CD4-positive, alpha-beta T cell treated with Interleukin-1 beta for 1 hour (primary cell): ENCODE measurements at regions not wholly inside any gene's neighbourhood (a gene's known extent, or its start where the extent isn't known, plus 50 kb on each side); places are given as distances from the start of the nearest gene placed in this dataset.
A peak's percentile ranks its signal among the peaks of the same experiment; 100 is the strongest.

Experiments used
- DNase-seq, 2 donors: peaks; one replicate each; pipeline ENCODE4 v3.0.0-alpha.2; 2020 to 2022

- no peak for DNase-seq
These were observed 115.6 kb upstream of the SLC45A1 start for GRCh38 chr1:8202182-8202905.

DNA sequence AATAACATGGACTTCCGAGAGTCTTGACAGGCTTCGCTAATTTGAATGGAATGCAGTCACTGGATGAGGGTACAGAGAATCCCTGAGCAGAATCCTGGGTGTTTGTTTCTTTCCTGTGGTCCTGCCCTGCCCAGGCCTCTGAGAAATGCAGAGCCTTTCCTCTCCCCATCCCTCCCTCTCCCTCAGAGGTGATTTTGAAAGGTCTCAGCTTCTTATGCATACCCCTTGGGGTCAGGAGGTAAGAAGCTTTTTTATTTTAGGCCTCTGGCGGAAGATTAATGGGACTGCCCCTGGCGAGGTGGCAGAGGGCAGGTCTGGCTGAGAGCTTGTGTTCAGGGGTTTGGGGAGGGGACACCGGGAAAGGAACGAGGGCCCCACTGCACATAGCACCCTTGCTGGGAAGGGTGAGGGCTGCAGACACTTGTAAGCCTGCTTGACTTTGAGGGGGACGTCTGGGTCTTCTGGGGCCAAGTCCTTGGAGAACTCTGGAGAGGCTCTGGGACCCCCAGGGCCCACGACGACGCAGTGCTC, 116.5 kb upstream of the SLC45A1 start:
- no peak for DNase-seq

- no peak for DNase-seq
These were observed 117.4 kb upstream of the SLC45A1 start for GRCh38 chr1:8200317-8201115.

DNA sequence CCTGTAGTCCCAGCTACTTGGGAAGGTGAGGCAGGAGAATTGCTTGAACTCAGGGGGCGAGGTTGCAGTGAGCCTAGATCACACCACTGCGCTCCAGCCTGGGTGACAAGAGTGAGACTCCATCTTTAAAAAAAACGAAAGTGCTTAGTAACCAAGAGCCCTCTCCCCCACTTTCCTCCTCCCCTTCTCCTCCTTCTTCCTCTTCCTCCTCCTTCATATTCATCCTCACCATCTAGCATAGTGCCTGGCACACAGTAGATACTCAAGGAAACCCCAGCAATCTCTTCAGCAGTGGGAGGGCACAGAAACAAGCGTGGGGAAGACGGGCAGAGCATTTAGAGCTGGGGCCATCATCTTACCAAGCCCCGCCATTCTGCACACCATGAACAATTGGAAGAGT, 119.4 kb upstream of the SLC45A1 start:
- DNase-seq, result no peak

DNA sequence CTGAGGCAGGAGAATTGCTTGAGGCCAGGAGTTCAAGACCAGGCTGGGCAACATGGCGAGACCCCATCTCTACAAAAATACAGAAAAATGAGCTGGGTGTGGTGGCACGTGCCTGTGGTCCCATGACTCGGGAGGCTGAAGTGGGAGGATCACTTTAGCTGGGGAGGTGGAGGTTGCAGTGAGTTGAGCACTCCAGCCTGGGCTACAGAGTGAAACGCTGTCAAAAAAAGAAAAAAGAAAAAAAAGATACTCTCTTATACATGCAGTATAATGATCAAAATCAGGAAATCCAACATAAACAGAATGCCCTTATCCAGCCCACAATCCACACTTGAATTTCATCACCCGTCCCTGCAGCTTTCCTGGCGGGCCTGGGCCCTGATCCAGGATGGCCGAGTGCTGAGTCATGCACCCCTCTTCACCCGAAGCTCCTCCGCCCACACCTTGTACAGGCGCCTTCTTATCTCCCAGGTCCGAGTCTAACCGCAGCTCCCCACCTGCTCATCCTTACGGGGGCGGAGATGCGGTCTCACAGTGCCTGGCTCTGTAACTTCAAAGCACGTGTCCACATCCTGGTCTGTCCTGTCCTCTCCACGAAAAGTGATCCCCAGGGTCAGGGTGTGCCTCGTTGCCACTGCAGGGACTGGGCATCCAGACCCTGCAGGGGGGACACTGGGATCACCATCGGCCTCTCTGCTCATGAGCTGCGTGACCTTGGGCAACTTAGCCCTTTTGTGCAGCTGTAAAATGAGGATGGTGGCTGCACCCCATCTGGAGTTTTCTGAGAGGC, 120.2 kb upstream of the SLC45A1 start:
- no peak for DNase-seq

DNA sequence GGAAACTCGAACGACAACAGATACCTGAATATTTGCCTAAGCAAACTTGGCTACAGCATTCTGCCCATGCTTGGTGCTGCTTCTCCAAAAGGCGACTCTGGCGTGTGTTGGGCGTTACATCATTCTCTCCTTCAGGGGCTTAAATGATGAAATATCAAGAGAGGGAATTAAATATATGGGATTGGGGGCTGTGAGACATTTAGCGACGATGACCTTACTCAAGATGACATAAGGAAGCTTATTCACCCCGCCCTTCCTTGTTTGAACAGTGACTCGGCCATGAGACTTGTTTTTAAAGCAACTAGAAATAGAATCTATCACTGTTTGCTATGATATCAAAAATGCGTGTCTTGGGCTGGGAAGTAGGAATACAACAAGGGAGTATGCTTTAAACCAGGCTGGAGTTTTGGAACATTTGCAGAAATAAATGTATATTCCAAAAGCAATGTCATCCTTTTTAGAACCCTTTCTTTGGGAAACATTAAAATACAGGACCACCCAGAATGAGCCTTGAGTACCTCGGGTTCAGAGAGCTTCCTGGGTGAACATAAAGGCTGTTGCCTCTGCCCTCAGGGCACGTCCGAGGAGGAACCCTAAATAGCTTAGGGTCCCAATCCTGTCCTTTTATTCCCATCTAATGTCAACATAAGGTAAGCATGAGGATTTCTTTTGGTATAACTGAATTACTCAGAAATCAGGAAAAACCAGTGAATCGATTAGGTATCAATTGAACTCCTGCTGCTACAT, 123.3 kb upstream of the SLC45A1 start:
- DNase-seq, result no peak

GRCh38 chr1:8193840-8194406, 124.0 kb upstream of the SLC45A1 start:
- no peak for DNase-seq

- no peak for DNase-seq
These were observed 126.4 kb upstream of the SLC45A1 start for GRCh38 chr1:8191474-8191873.

- DNase-seq, result no peak
These were observed 127.9 kb upstream of the SLC45A1 start for GRCh38 chr1:8189931-8190483.

GRCh38 chr1:8185400-8185799, 132.5 kb upstream of the SLC45A1 start:
- DNase-seq, result no peak

DNA sequence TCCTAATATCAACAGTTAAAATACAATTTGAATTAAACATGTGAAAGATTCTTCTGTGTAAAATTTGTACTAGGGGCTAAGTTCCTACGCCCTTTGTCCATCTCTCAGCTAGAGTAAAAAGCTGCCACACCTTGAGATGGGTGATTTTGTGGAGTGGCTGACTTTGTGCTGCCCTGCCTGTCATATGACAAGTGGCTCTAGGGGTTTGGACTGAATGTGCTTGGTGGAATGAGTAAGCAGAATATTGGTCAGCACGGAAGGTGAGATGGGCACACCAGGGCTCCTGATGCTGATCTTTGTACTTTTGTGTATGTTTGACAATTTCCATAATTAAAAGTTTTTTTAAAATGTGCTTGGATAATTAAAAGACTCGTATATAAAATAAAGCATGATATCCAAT, 133.6 kb upstream of the SLC45A1 start:
- DNase-seq, result no peak

DNA sequence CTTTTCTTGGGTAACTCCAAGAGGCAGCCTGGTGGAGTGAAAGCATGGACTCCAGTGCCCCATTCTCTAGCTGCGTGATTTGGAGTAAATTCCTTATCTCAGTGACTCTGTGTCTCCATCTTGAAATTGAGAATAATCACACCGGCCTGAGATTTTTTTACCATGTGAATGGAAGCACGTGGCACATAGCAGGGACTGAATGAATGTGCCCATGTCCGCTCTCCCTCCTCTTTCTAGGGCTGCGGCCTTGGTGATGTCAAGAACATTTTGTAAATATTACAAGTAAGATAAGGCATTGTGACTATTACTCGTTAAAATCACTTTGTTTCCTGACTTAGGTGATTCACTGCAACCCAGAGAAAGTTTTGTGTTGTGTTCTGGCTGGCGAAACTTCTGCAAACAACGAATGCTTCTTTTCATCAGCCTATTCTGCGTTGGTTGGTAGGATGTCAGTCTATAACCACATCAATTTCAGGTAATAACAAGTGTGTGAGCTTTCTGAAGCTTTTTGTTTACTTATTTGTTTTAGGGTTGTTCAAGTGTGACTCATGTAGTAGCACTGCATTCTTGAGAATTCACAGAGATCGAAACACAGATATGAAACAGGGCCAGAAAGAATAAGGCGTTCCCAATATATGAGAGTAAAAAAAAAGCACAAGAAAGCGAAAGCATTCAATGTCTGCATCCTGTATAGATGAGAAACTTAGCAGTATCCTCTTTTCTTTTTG, 135.7 kb upstream of the SLC45A1 start:
- DNase-seq, result peak in 1 of 2 donors; percentile 65

GRCh38 chr1:8179132-8179793, 138.7 kb upstream of the SLC45A1 start:
- DNase-seq, result no peak

DNA sequence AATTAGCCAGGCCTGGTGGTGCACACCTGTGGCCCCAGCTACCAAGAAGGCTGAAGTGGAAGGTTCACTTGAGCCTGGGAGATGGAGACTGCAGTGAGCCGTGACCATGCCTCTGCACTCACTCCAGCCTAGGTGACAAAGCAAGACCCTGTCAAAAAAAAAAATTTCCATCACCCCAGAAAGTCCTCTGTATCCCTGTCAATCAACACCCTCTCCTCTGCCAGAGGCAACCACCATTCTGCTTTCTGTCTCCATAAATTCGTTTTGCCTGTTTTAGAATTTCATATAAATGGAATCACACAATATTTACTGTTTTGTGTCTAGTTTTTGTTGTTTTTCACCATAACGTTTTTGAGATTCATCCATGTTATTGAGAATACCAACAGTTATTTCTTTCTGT, 141.6 kb upstream of the SLC45A1 start:
- DNase-seq, result no peak

- DNase-seq, result no peak
These were observed 143.1 kb upstream of the SLC45A1 start for GRCh38 chr1:8174807-8175206.

DNA sequence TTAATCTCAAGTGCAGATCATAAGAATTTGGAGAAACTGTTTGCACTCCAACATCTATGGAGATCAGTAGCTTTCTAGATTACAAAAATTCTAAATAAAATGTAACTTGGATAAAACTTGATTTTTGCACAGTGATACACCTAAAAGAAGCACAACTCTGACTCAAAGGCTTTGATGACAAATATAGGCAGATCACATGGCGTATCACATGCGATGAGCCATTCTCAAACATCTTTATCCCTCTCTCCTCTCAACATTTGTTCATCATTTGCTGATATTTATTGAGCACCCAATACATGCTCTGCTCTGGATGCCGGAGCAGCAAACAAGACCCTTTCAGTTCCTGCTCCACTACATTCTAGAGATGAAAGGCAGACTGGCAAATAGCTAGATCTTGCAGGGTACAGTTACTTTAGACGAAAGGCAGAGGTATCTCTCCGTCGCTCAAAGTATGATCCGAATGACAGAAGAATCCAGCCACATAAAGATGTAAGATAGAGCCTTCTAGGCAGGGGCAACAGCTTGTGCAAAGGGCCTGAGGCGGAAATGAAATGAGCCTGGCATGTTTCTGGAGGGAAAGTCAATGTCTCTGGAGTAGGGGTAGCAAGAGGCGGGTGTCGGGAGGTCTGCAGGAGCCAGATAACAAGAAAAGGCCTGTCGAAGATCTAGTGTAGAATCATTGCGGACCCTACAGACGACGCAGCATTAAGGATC, 145.8 kb upstream of the ERRFI1 start:
- DNase-seq, result no peak

DNA sequence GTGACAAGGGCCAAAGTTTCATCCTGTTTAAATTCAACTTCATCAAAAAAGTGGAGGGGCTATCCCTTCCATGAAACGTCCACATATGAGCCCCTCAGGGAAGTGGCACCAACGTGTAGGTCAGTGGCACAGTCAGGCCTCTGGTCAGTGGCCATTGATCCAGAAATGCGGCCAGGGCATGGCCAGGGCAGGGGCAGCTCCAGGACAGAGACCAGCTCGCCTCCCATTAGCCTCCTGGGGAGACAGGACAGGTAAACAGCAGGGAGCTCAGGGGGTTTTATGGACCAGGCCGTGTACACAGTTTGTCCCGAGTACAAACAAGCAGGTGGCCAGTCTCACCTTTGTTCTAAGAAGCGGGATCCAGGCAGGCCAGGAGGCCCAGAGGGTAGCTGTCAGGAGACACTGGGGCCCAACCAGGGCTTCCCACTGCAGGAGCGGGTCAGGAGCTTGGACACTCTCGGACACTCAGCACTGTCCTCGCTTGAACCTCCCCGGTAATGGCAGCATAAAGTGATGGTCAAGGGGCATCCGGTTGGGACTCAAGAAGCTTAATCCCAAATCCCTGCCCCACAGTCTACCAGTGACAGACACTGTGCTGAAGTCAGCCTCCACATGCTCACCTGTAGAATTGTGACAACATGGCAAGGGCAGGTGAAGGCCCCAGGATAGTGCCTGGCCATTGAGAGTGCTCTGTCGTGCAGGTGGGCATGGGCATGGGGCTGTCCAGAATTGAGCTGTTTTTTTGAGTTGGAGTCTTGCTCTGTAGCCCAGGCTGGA, 144.1 kb upstream of the ERRFI1 start:
- DNase-seq, result no peak

DNA sequence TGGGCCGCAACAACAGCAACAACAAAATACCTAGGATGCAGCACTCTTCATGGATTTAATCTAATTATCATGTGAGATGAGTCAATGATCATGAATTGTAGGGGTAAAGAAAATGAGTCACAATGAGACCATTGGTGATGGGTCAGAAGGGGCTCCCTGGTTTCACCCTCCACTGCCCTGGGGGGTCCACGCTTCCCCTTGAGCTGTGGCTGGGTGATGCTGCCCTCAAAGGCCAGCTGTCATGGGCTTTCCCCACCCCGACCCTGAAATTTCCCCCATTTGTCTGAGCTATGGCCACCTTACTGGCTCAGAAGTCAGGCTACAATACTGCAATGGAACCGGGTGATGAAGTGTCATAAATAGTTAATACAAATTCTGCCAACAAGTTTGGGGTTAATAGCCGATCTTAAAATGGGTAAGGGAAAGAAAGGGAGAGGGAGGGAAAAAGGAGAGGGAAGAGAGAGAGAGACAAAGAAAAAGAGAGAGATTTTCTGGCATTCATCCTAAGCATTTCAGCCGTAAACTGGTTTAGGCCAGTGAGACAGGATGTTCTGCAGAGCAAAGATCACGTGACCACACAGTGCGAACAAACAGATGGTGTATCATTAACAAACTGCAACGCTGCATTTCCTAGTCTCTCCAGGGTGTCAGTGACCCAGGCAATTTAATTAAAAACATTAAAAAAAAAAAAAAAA, 143.4 kb upstream of the ERRFI1 start:
- DNase-seq, result peak; percentile 70 to 75
